ENCODE measurements at regions not wholly inside any gene's neighbourhood (a gene's known extent, or its start where the extent isn't known, plus 50 kb on each side); places are given as distances from the start of the nearest gene placed in this dataset.
A peak's percentile ranks its signal among the peaks of the same experiment; 100 is the strongest.

GRCh38 chr21:29237110-29238052, 61.3 kb upstream of the BACH1 start:
- peaks cover 0 to 71% (median 11%) of the 10 kb centered on the region in 9 donors for H3K4me1 ChIP-seq
- ATAC-seq = peak in 7 of 8 donors; percentile 46 to 74 (median 59)
- peak overlapping the region in 3 of 10 donors; percentile 6 to 78 (median 33) for H3K27ac ChIP-seq
- no peak overlapping the region for H3K4me3 ChIP-seq
- no peaks in the 10 kb centered on the region for H3K27me3 ChIP-seq
- TF ChIP-seq CTCF (IDR thresholded peaks at IDR 0.05) = no peak
- peak in 1 of 2 donors; percentile 17 for DNase-seq
- no peaks in the 10 kb centered on the region for H3K36me3 ChIP-seq
- WGBS, 2 donors = 65 to 71% methylated on average over 3 of the region's 3 CpGs
- intact Hi-C loops (cut with DNase I) = loop anchor here in 3 of 10 donors (10.0 kb wide), 1 partner anchor 137 kb away; no protein-coding TSS in a partner anchor
- H3K9me3 ChIP-seq = no peaks in the 10 kb centered on the region

DNA sequence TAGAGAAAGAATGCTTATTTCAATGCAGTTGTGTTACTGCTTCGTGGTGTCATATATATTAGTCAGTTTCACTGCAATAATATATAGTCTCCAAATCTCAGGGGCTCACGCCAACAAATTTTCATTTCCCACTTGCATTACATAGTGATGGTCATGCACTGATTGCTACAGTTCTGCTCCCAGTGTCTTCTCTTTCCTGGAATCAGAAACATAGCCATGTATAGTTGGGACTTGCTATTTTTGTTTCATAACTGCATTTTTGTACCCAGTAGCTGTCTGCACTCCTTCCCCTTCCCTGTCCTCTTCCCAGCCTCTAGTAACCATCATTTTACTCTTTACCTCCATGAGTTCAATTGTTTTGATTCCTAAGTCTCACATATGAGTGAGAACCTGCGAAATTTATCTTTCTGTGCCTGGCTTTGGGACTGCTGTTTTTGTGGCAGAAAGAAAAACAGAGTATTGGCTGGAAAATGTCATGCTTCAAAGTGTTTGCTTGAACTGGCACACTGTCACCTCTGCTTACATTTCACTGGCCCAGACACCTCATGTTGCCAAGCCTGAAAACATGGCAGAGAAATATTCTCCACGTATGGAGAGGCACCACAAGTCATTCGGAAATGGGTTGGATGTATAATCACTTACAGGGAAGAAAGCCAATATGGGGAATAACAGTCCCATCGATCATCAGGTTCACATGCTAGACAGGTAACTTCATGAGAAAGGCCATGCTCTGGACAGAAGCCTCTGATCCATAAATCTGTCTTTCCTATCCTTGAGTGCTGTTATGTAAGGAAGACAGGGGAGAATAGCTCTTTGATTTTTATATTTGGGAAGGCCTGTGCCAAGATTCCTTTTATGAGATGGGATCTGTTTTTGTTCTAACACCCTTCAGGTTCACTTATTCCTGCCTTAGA, 60.4 kb upstream of the BACH1 start:
- WGBS, 2 donors = 79 to 83% methylated on average over 6 of the region's 6 CpGs
- peak overlapping the region in 2 of 10 donors; percentile 33 to 78 for H3K27ac ChIP-seq
- intact Hi-C loops (cut with DNase I) = loop anchor here in 3 of 10 donors (10.0 kb wide), 1 partner anchor 136 kb away; no protein-coding TSS in a partner anchor

DNA sequence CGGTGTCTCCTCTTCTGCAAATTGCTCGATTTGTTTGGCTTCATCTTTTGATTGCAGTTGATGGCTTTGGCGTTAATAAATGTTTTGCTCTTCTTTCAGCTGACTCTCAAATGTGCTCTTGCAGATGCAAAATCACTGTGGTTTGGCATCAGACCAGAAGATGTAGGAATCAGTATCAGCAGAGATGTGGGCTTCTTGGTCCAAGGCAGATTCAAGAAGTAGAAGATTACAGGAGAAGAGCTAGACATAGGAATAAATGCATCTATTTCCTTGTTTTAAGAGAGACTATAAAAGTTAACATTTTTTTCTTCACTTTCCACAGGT, 59.8 kb upstream of the BACH1 start:
- no peaks in the 10 kb centered on the region for H3K36me3 ChIP-seq
- DNase-seq (no peak), ATAC-seq (no peak)
- intact Hi-C loops (cut with DNase I) = loop anchor here in 3 of 10 donors (10.0 kb wide), 1 partner anchor 136 kb away; no protein-coding TSS in a partner anchor
- no peaks in the 10 kb centered on the region for H3K27me3 ChIP-seq
- no peak for TF ChIP-seq CTCF (IDR thresholded peaks at IDR 0.05)
- peak overlapping the region in 1 of 10 donors; percentile 78 for H3K27ac ChIP-seq
- no peak overlapping the region for H3K4me3 ChIP-seq
- WGBS, 2 donors = 64 to 70% methylated on average over 3 of the region's 3 CpGs
- no peaks in the 10 kb centered on the region for H3K9me3 ChIP-seq
- H3K4me1 ChIP-seq = peaks cover 0 to 57% (median 11%) of the 10 kb centered on the region in 9 donors

More for the DNA sequence above, 60.4 kb upstream of the BACH1 start:
- no peaks in the 10 kb centered on the region for H3K9me3 ChIP-seq
- DNase-seq (no peak), ATAC-seq (peak in 3 of 8 donors; percentile 29 to 49 (median 39))
- no peaks in the 10 kb centered on the region for H3K27me3 ChIP-seq
- TF ChIP-seq CTCF (IDR thresholded peaks at IDR 0.05) = no peak
- H3K4me1 ChIP-seq = peaks cover 0 to 62% (median 11%) of the 10 kb centered on the region in 9 donors
- H3K36me3 ChIP-seq = no peaks in the 10 kb centered on the region
- H3K4me3 ChIP-seq = no peak overlapping the region

DNA sequence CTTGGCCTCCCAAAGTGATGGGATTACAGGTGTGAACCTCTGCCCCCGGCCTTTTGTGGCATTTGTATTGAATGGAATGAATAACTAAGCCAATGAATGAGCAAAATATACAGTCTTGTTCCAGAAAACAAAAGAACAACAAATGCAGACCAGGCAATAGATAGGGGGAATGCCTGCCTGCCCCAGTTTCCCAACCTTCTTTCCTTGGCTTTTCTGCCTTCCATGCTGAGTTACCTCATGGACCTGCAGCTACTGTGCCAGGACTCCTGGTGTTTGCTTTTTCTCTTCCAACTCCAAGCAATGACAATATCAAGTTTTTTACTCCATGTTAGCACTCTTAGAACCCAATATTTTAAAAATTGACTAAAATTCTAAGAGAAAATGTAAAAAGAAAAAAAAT, 58.6 kb upstream of the BACH1 start:
- Histone ChIP-seq H3K4me3 (no peak overlapping the region), H3K36me3 (no peaks in the 10 kb centered on the region), H3K27ac (peak overlapping the region in 1 of 10 donors; percentile 78), H3K4me1 (peaks cover 0 to 60% (median 11%) of the 10 kb centered on the region in 9 donors), H3K27me3 (no peaks in the 10 kb centered on the region), H3K9me3 (no peaks in the 10 kb centered on the region)
- TF ChIP-seq CTCF (IDR thresholded peaks at IDR 0.05) = no peak
- intact Hi-C loops (cut with DNase I) = no loop called here
- DNase-seq = no peak
- 95 to 100% methylated on average over 1 of the region's 1 CpG for WGBS, 2 donors
- no peak for ATAC-seq
